SK-N-MC (cell line): ENCODE measurements at regions not wholly inside any gene's neighbourhood (a gene's known extent, or its start where the extent isn't known, plus 50 kb on each side); places are given as distances from the start of the nearest gene placed in this dataset.

Experiments
- EZH2 ChIP-seq: fragments of 200-600 bp; sonication (generic); IDR thresholded peaks from one replicate; pipeline ENCODE4 v1.6.1; 2017; ENCODE audit warnings: antibody characterized with exemption
- FOXP2 ChIP-seq: optimal IDR thresholded peaks from 2 replicates; pipeline ENCODE3; 2011; ENCODE audit warnings: mild to moderate bottlenecking, moderate library complexity; ENCODE audit not compliant: insufficient read depth; ENCODE audit errors: extremely low read length, control extremely low read depth
- POLR2AphosphoS5 ChIP-seq: IDR thresholded peaks from 2 replicates; pipeline ENCODE4 v1.6.1; 2012; ENCODE audit warnings: mild to moderate bottlenecking, low read depth, low read length, borderline replicate concordance

DNA sequence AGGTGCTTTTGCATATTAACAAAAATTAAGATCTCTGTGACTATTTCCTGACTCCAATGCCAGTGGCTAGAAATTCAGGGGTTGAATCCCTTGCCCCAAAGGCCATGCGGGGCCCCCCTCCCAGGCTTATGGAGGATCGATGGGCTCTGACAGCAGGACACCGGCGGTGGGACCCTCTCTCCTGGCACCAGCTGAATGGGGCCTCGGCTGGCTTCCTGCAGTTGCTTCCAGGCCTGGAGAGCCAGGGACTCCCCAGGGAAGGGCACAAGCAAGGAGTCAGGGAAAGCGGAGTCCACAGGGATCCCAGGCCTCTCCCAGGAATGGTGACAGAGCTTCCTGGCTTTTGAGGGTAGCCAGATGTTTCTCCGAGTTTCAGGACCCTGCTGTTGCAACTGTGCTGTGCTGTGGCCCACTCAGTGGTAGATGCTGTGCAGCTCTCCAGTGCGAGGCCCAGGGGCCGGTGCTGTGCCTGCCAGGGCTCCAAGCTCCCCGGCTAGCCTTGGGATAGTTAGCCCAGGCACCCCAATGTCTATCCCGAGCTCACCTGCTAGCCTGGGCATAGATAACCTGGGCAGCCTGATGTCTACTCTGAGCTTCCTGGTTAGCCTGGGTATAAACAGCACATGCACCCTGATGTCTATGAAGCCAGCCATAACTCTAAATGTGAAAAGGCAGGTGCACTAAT is 372.6 kb downstream of the SHANK2 start:
- TF ChIP-seq EZH2 (no peak), POLR2AphosphoS5 (no peak), FOXP2 (no peak)
